ENCODE measurements at regions not wholly inside any gene's neighbourhood (a gene's known extent, or its start where the extent isn't known, plus 50 kb on each side); places are given as distances from the start of the nearest gene placed in this dataset.
A peak's percentile ranks its signal among the peaks of the same experiment; 100 is the strongest.

- no peak overlapping the region for H3K4me3 ChIP-seq (ENCODE audit: severe bottlenecking)
- H3K9me3 ChIP-seq (ENCODE audit: severe bottlenecking): no peaks in the 10 kb centered on the region
- ATAC-seq (ENCODE audit: low read depth) (no peak), DNase-seq (ENCODE audit: low spot score) (no peak)
- TF ChIP-seq, protein P1, sequence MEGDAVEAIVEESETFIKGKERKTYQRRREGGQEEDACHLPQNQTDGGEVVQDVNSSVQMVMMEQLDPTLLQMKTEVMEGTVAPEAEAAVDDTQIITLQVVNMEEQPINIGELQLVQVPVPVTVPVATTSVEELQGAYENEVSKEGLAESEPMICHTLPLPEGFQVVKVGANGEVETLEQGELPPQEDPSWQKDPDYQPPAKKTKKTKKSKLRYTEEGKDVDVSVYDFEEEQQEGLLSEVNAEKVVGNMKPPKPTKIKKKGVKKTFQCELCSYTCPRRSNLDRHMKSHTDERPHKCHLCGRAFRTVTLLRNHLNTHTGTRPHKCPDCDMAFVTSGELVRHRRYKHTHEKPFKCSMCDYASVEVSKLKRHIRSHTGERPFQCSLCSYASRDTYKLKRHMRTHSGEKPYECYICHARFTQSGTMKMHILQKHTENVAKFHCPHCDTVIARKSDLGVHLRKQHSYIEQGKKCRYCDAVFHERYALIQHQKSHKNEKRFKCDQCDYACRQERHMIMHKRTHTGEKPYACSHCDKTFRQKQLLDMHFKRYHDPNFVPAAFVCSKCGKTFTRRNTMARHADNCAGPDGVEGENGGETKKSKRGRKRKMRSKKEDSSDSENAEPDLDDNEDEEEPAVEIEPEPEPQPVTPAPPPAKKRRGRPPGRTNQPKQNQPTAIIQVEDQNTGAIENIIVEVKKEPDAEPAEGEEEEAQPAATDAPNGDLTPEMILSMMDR (IDR thresholded peaks at IDR 0.05; ENCODE audit: poor library complexity, severe bottlenecking): no peak
- no peaks in the 10 kb centered on the region for H3K27me3 ChIP-seq (ENCODE audit: insufficient read depth, poor library complexity, severe bottlenecking)
- no peaks in the 10 kb centered on the region for H3K4me1 ChIP-seq (ENCODE audit: insufficient read depth, poor library complexity, severe bottlenecking)
- H3K27ac ChIP-seq (ENCODE audit: poor library complexity, severe bottlenecking): no peak overlapping the region
- H3K36me3 ChIP-seq (ENCODE audit: low read depth): no peaks in the 10 kb centered on the region
Observed at GRCh38 chr13:72261732-72262131, 394.7 kb upstream of the DACH1 start.

DNA sequence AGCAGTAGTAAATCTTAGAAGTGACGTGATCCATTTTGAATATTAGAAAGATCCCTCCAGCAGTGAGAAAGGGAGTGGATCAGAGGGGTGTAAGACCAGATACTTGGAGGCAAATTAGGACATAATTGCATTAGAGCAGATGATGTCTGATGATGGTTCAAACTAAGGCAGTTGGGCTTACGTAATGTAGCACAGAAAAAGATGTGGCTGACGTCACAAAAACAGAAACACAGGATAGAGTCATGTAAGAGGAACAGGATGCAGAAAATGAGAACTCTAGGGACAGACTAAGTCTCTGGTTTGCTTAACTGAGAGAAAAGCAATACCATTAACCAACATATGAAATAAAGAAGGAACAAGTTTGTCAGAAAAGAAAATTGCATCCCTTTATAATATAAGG, 392.5 kb upstream of the DACH1 start:
- Histone ChIP-seq H3K27ac (ENCODE audit: poor library complexity, severe bottlenecking) (no peak overlapping the region), H3K27me3 (ENCODE audit: insufficient read depth, poor library complexity, severe bottlenecking) (no peaks in the 10 kb centered on the region), H3K4me3 (ENCODE audit: severe bottlenecking) (no peak overlapping the region), H3K36me3 (ENCODE audit: low read depth) (no peaks in the 10 kb centered on the region), H3K4me1 (ENCODE audit: insufficient read depth, poor library complexity, severe bottlenecking) (no peaks in the 10 kb centered on the region), H3K9me3 (ENCODE audit: severe bottlenecking) (no peaks in the 10 kb centered on the region)
- no peak for DNase-seq (ENCODE audit: low spot score)
- ATAC-seq (ENCODE audit: low read depth): no peak
- TF ChIP-seq, protein P1 (IDR thresholded peaks at IDR 0.05; ENCODE audit: poor library complexity, severe bottlenecking): no peak

- DNase-seq (ENCODE audit: low spot score): no peak
- no peak for ATAC-seq (ENCODE audit: low read depth)
- Histone ChIP-seq H3K27me3 (ENCODE audit: insufficient read depth, poor library complexity, severe bottlenecking) (no peaks in the 10 kb centered on the region), H3K36me3 (ENCODE audit: low read depth) (no peaks in the 10 kb centered on the region), H3K9me3 (ENCODE audit: severe bottlenecking) (no peaks in the 10 kb centered on the region), H3K4me3 (ENCODE audit: severe bottlenecking) (no peak overlapping the region), H3K4me1 (ENCODE audit: insufficient read depth, poor library complexity, severe bottlenecking) (no peaks in the 10 kb centered on the region), H3K27ac (ENCODE audit: poor library complexity, severe bottlenecking) (no peak overlapping the region)
- TF ChIP-seq, protein P1 (IDR thresholded peaks at IDR 0.05; ENCODE audit: poor library complexity, severe bottlenecking): no peak
Observed at GRCh38 chr13:72258340-72258981, 391.5 kb upstream of the DACH1 start.

DNA sequence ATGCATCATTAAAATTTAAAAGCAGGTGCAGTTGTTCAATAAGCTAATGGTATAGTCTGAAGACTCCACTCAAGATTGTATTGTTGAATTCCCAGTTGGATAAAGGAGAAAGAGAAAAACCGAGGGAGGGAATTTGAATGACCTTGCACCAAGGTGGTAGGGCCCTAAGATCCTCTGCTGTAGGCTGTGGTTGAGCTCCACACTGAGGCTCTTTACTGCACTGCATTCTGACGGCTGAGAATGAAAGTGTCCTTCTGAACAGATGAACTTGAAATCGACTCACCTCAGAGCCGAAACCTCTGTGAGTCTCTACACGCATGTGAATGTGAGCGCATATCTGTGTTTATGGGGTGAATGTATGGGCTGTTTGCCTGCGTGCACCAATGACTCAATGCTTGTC, 388.9 kb upstream of the DACH1 start:
- Histone ChIP-seq H3K9me3 (ENCODE audit: severe bottlenecking) (no peaks in the 10 kb centered on the region), H3K4me3 (ENCODE audit: severe bottlenecking) (no peak overlapping the region), H3K36me3 (ENCODE audit: low read depth) (no peaks in the 10 kb centered on the region), H3K4me1 (ENCODE audit: insufficient read depth, poor library complexity, severe bottlenecking) (no peaks in the 10 kb centered on the region), H3K27ac (ENCODE audit: poor library complexity, severe bottlenecking) (no peak overlapping the region), H3K27me3 (ENCODE audit: insufficient read depth, poor library complexity, severe bottlenecking) (no peaks in the 10 kb centered on the region)
- TF ChIP-seq, protein P1 (IDR thresholded peaks at IDR 0.05; ENCODE audit: poor library complexity, severe bottlenecking): peak; percentile 58
- ATAC-seq (ENCODE audit: low read depth) (peak; percentile 82), DNase-seq (ENCODE audit: low spot score) (no peak)

DNA sequence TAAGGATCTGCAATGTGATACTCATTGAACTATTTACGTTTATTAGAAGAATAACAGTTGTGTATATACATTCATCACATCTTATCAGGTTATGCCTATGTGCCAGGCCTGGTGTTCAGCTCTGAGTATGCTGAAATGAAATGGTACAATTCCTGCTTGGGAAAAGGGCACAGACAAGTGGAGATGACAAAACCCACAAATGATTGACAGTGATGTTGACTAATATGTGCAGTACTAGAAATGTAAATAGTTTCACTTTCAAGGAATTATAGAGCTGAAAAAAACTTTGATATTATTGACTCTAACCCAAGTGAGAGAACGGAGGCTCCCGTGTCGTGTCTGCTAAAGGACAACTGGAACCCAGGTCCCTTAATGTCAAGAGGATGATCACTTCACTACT, 386.8 kb upstream of the DACH1 start:
- DNase-seq (ENCODE audit: low spot score) (no peak), ATAC-seq (ENCODE audit: low read depth) (no peak)
- TF ChIP-seq, protein P1 (IDR thresholded peaks at IDR 0.05; ENCODE audit: poor library complexity, severe bottlenecking): no peak
- Histone ChIP-seq H3K4me3 (ENCODE audit: severe bottlenecking) (no peak overlapping the region), H3K27me3 (ENCODE audit: insufficient read depth, poor library complexity, severe bottlenecking) (no peaks in the 10 kb centered on the region), H3K4me1 (ENCODE audit: insufficient read depth, poor library complexity, severe bottlenecking) (no peaks in the 10 kb centered on the region), H3K36me3 (ENCODE audit: low read depth) (no peaks in the 10 kb centered on the region), H3K27ac (ENCODE audit: poor library complexity, severe bottlenecking) (no peak overlapping the region), H3K9me3 (ENCODE audit: severe bottlenecking) (no peaks in the 10 kb centered on the region)
